ENCODE measurements at regions not wholly inside any gene's neighbourhood (a gene's known extent, or its start where the extent isn't known, plus 50 kb on each side); places are given as distances from the start of the nearest gene placed in this dataset.

- no peak for DNase-seq (ENCODE audit: extremely low spot score, unreplicated experiment)
- no peaks in the 10 kb centered on the region for H3K9me3 Mint-ChIP-seq (ENCODE audit: unreplicated experiment)
- no peak overlapping the region for H3K4me3 Mint-ChIP-seq (ENCODE audit: unreplicated experiment)
- H3K4me1 Mint-ChIP-seq (ENCODE audit: unreplicated experiment), result no peaks in the 10 kb centered on the region
- no peaks in the 10 kb centered on the region for H3K27me3 Mint-ChIP-seq (ENCODE audit: unreplicated experiment)
- H3K36me3 Mint-ChIP-seq (ENCODE audit: unreplicated experiment), result no peaks in the 10 kb centered on the region
- H3K27ac Mint-ChIP-seq (ENCODE audit: unreplicated experiment), result no peak overlapping the region
- TF ChIP-seq CTCF (IDR thresholded peaks at IDR 0.05), result no peak
These were observed 589.1 kb upstream of the SLC8A1 start for GRCh38 chr2:41040782-41041520.

DNA sequence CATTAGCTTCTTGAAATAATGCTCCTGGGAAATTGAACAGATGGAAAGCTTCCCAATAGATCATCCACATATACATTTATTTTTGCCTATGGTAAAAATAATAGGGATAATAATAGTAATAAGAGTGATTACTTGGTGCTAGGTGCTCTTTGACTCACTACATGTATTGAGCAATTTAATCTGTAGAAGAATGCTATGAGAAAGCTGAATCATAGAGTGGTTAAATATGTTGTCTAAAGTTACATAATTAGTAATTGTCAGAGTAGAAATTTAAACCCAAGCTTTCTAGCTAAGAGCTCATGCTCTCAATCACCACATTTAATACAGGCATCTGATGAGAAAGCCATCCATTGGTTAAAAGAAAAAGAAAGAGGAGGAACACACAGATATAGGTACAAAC is 590.5 kb upstream of the SLC8A1 start:
- H3K9me3 Mint-ChIP-seq (ENCODE audit: unreplicated experiment), result no peaks in the 10 kb centered on the region
- H3K27ac Mint-ChIP-seq (ENCODE audit: unreplicated experiment), result no peak overlapping the region
- no peaks in the 10 kb centered on the region for H3K4me1 Mint-ChIP-seq (ENCODE audit: unreplicated experiment)
- H3K36me3 Mint-ChIP-seq (ENCODE audit: unreplicated experiment), result no peaks in the 10 kb centered on the region
- DNase-seq (ENCODE audit: extremely low spot score, unreplicated experiment), result no peak
- TF ChIP-seq CTCF (IDR thresholded peaks at IDR 0.05), result no peak
- no peaks in the 10 kb centered on the region for H3K27me3 Mint-ChIP-seq (ENCODE audit: unreplicated experiment)
- H3K4me3 Mint-ChIP-seq (ENCODE audit: unreplicated experiment), result no peak overlapping the region

- no peak for TF ChIP-seq CTCF (IDR thresholded peaks at IDR 0.05)
- DNase-seq (ENCODE audit: extremely low spot score, unreplicated experiment), result no peak
- Mint-ChIP-seq H3K36me3 (ENCODE audit: unreplicated experiment) (no peaks in the 10 kb centered on the region), H3K4me3 (ENCODE audit: unreplicated experiment) (no peak overlapping the region), H3K4me1 (ENCODE audit: unreplicated experiment) (no peaks in the 10 kb centered on the region), H3K9me3 (ENCODE audit: unreplicated experiment) (peaks cover 6% of the 10 kb centered on the region), H3K27me3 (ENCODE audit: unreplicated experiment) (no peaks in the 10 kb centered on the region), H3K27ac (ENCODE audit: unreplicated experiment) (no peak overlapping the region)
These were observed 609.5 kb upstream of the SLC8A1 start for GRCh38 chr2:41061356-41061755.

- H3K9me3 Mint-ChIP-seq (ENCODE audit: unreplicated experiment), result no peaks in the 10 kb centered on the region
- no peaks in the 10 kb centered on the region for H3K27me3 Mint-ChIP-seq (ENCODE audit: unreplicated experiment)
- no peaks in the 10 kb centered on the region for H3K4me1 Mint-ChIP-seq (ENCODE audit: unreplicated experiment)
- no peak for TF ChIP-seq CTCF (IDR thresholded peaks at IDR 0.05)
- DNase-seq (ENCODE audit: extremely low spot score, unreplicated experiment), result no peak
- H3K27ac Mint-ChIP-seq (ENCODE audit: unreplicated experiment), result no peak overlapping the region
- no peaks in the 10 kb centered on the region for H3K36me3 Mint-ChIP-seq (ENCODE audit: unreplicated experiment)
- no peak overlapping the region for H3K4me3 Mint-ChIP-seq (ENCODE audit: unreplicated experiment)
These were observed 610.4 kb upstream of the SLC8A1 start for GRCh38 chr2:41062336-41062735.

- no peaks in the 10 kb centered on the region for H3K4me1 Mint-ChIP-seq (ENCODE audit: unreplicated experiment)
- no peaks in the 10 kb centered on the region for H3K9me3 Mint-ChIP-seq (ENCODE audit: unreplicated experiment)
- H3K4me3 Mint-ChIP-seq (ENCODE audit: unreplicated experiment), result no peak overlapping the region
- H3K36me3 Mint-ChIP-seq (ENCODE audit: unreplicated experiment), result no peaks in the 10 kb centered on the region
- TF ChIP-seq CTCF (IDR thresholded peaks at IDR 0.05), result no peak
- no peak overlapping the region for H3K27ac Mint-ChIP-seq (ENCODE audit: unreplicated experiment)
- H3K27me3 Mint-ChIP-seq (ENCODE audit: unreplicated experiment), result no peaks in the 10 kb centered on the region
- no peak for DNase-seq (ENCODE audit: extremely low spot score, unreplicated experiment)
These were observed 614.3 kb upstream of the SLC8A1 start for GRCh38 chr2:41066168-41066567.
